Stimulated activated CD4-positive, alpha-beta T cell treated with anti-CD3 and anti-CD28 coated beads, Interleukin-1b, Interleukin-23, amount 100 ng/mL, for 4 hours (primary cell): ENCODE measurements at regions not wholly inside any gene's neighbourhood (a gene's known extent, or its start where the extent isn't known, plus 50 kb on each side); places are given as distances from the start of the nearest gene placed in this dataset.
"Not testable (repeated sequence)": the region's sequence is repeated elsewhere in the genome, so short reads cannot be mapped to it uniquely, and the experiment has no call there.

Source experiments
- DNase-seq, 2 donors: peaks; one replicate each; pipeline ENCODE4 v3.0.0-alpha.2; 2020; ENCODE audit warnings: low read depth in 2 of 2

- no peak for DNase-seq
Measured at GRCh38 chr20:53773792-53774401, 180.3 kb upstream of the ZNF217 start.

- DNase-seq: not testable (repeated sequence)
Measured at GRCh38 chr20:53773066-53773791, 179.6 kb upstream of the ZNF217 start.

- DNase-seq: no peak
Measured at GRCh38 chr20:53769041-53769440, 175.4 kb upstream of the ZNF217 start.

GRCh38 chr20:53768329-53768728, 174.7 kb upstream of the ZNF217 start:
- no peak for DNase-seq

GRCh38 chr20:53767206-53767930, 173.7 kb upstream of the ZNF217 start:
- no peak for DNase-seq

GRCh38 chr20:53764415-53764800, 170.8 kb upstream of the ZNF217 start:
- DNase-seq: no peak

GRCh38 chr20:53763707-53764414, 170.2 kb upstream of the ZNF217 start:
- DNase-seq: no peak

GRCh38 chr20:53762423-53762798, 168.8 kb upstream of the ZNF217 start:
- not testable (repeated sequence) for DNase-seq

- DNase-seq: no peak
Measured at GRCh38 chr20:53760025-53760441, 166.4 kb upstream of the ZNF217 start.

GRCh38 chr20:53757472-53757913, 163.9 kb upstream of the ZNF217 start:
- no peak for DNase-seq

GRCh38 chr20:53755733-53756531, 162.3 kb upstream of the ZNF217 start:
- DNase-seq: no peak

- no peak for DNase-seq
Measured at GRCh38 chr20:53753880-53754459, 160.3 kb upstream of the ZNF217 start.

GRCh38 chr20:53752971-53753879, 159.6 kb upstream of the ZNF217 start:
- DNase-seq: no peak

- DNase-seq: no peak
Measured at GRCh38 chr20:53752583-53752970, 158.9 kb upstream of the ZNF217 start.

GRCh38 chr20:53751620-53752318, 158.1 kb upstream of the ZNF217 start:
- no peak for DNase-seq

GRCh38 chr20:53750827-53751619, 157.4 kb upstream of the ZNF217 start:
- no peak for DNase-seq

- DNase-seq: no peak
Measured at GRCh38 chr20:53749499-53749898, 155.9 kb upstream of the ZNF217 start.

- no peak for DNase-seq
Measured at GRCh38 chr20:53748821-53749421, 155.3 kb upstream of the ZNF217 start.
